Medulla oblongata (tissue), 1 donor: ENCODE measurements at regions not wholly inside any gene's neighbourhood (a gene's known extent, or its start where the extent isn't known, plus 50 kb on each side); places are given as distances from the start of the nearest gene placed in this dataset.
"Not testable (repeated sequence)": the region's sequence is repeated elsewhere in the genome, so short reads cannot be mapped to it uniquely, and the experiment has no call there.

Experiments used
- DNase-seq: peaks from one replicate; pipeline ENCODE4 v3.0.0-alpha.2; 2015; ENCODE audit errors: extremely low spot score

DNA sequence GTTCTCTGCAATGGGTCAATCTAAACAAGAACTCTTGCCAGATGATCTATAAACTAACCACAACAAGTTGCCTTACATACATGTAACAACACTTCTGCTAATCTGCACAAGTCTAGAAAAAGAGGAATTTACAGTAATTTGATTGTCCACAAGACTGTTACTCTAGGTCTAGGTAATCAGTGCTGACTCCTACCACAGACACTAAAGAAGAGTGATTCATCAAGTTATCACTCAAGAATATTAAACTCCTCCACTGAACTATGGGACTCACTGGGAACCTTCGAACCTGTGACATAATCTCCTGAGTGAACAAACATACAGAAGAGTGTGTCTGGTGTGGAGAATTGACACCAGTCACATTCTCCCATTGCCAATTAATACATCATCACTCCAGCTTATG, 138.3 kb downstream of the ANXA2 start:
- no peak for DNase-seq

DNA sequence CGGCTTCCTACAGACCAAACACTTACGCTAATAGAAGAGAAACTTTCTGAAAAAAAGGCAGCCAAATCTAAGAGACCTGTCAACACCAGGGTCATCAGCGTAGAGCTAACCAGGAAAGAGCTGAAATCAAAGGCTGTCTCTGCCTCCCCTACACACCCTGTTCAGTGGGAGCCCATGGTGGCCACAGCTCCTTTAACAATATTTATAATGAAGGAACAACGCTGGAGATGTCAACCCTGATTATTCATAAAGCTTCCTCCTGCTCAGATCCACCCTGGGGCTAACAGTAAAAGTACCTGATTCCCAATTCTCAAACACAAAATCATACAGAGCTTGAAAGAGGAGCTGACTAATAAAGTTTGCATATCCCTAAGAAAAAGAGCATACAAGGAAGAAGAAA, 133.7 kb downstream of the ANXA2 start:
- DNase-seq, result no peak

DNA sequence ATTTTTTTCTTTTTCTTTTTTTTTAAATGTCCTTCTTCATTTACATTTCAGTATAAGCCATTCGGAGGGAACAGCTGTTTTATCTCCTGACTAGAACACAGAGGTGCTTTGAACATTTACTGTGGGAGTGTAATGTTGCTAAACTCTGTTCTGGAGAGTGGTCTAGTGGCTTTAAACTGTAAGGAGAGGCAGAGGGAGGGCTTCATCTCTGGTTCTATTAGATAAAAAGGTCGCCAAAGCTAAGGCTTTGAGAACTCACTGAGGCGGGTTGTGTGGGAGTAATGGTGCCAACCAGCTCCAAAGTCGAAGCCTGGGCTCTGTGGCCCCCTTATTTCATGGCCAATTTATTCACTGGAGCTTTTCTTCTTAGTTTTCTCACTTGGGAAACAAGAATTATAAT, 133.2 kb downstream of the ANXA2 start:
- no peak for DNase-seq

DNA sequence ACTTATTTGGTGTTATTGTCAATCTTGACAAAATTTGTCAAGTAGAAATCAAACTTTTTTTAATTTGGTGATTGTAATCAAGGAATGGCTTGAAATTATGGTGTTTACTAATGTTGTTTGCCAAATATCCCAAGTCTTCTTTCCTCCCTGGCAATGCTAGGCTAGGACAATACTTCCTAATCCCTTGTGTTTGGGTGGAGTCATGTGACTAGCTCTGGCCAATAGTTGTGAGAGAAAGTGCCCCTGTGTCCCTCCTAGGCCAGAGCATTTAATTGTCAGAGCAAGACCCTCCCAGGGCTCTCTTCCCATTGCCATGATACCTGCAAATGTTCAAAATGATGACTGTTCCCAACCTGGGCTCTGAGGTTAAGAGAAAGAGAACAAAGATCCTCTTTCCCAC, 132.7 kb downstream of the ANXA2 start:
- DNase-seq, result no peak

DNA sequence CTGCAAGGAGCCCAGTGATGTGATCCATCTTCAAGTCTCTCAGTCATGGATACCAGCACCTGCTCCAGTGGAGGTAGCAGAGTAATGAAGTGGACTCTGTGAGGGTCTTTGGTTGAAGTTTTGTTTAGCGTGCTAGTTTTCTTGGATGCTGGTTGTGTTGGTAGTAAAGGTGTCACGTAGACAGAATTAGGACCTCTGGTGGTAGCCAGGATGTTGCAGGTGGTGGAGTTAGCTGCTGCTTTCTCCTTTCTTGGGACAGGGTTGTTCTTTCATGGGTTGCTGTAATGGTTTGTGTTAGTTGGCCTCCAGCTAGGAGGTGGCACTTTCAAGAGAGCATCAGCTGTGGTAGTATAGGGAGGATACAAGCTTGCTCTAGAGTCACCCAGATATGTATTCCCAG, 125.2 kb downstream of the ANXA2 start:
- no peak for DNase-seq

DNA sequence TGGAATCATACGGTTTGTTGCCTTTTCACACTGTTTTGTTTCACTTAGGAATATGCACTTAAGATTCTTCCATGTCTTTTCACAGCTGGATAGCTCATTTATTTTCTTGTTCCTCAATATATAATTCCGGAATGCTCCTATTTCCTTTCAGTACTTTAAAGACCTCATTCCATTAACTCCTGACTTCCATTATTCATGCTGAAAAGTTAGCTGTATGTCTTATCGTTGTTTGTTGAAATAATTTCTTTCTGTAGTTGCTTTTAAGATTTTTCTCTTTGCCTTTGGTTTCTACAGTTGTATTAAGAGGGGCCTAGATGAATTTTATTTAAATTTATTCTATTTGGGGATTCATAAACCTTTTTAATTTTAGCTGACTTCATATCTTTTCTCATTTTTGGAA, 122.2 kb downstream of the ANXA2 start:
- no peak for DNase-seq

DNA sequence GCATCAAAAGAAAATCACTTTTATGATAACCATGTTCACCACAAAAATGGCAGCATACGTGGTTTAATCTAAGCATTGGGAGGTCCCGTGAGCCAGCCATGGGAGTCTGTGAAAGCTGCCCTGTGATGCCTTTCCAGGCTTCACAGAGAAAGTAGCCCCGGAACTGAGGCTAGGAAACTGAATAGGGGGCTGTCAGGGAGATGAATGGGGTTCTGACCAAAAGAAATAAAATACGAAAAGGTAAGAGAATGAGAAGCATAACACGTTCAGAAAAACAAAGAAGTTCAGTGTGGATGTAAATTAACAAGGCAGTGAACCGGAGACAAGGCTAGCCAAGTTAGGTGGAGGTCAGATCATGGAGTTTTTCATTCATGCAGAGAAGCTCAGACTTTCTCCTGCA, 118.9 kb downstream of the ANXA2 start:
- no peak for DNase-seq

DNA sequence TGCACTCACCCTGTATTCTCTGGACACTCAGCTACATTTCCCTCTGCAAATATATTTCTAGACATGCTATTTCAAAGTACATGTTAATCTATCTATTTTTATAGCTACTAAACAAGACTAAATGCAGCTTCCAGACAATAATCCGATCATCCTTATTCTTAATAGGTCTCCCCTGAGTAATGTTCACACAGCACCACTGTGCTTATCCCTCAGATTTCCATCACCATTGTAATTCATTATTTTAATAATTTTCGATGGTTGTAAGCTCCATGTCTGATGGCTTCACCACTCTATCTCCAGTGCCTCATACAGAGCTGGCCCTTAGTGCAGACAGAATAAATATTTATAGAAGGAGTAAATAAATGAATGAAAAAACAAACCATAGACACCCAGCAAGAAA, 117.5 kb downstream of the ANXA2 start:
- no peak for DNase-seq

DNA sequence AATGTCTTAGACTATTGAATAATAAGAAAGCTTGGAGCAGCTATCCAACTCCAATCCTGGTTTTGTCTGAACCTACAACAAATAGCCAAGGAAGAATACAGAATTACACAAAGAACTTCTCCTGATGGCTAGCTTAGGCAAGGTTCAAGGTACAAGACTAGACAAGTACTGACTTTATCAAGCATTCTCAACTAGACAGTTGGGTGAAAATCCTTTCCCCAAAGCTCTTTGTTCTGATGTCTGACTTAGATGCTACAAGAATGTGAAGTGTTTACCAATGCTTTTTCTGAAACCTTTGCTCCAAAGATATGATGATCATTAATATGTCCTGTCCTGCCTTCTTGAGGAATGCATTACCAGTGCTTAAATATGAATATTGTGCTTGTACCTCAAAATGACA, 113.8 kb downstream of the ANXA2 start:
- no peak for DNase-seq

DNA sequence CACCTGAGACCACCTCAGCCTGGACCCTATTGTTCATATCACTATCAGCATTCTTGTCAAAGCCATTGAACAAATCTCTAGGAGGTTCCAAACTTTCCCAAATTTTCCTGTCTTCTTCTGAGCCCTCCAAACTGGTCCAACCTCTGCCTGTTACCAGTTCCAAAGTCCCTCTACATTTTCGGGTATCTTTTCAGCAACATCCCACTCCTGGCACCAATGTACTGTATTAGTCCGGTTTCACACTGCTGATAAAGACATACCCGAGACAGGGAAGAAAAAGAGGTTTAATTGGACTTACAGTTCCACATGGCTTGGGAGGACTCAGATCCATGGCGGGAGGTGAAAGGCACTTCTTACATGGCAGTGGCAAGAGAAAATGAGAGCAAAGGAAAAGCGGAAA, 101.9 kb downstream of the ANXA2 start:
- DNase-seq, result not testable (repeated sequence)

DNA sequence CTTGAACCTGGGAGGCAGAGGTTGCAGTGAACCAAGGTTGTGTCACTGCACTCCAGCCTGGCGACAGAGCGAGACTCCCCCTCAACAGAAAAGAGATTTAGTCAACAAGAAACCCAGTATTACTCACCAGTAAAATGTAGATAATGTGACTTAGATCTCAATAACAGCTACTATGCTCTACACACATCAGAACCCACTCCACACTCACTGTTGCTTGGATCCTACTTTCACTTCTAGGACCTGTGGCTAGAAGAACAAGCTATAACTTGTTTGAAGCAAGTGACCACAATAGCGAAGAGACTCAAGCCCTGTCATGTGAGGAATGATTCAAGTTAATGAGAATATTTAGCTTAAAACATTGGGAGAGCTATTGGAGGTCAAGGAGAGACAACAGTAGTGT, 100.7 kb downstream of the ANXA2 start:
- DNase-seq, result no peak
